ENCODE measurements at regions not wholly inside any gene's neighbourhood (a gene's known extent, or its start where the extent isn't known, plus 50 kb on each side); places are given as distances from the start of the nearest gene placed in this dataset.

DNA sequence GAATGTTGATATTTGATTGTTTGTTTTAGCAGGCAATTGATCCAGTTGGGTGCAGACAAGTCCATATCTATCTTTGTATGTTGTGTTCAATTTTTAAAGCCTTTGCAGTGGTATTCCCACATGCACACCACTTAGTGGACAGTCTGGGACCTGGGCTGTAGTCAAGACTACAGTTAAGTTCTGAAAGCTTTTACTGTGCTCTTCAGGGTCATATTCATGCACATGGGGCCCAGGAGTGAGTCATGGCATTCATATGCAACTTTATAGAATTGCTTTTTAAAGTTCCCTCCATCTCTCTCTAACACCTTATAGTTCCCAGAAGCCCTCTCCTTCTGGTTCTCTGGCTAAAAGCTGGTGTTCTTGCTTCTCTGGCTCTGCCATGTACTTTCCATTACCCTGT is 228.2 kb upstream of the CCNH start:
- Histone ChIP-seq H3K9me3 (ENCODE audit: low read length) (no peaks in the 10 kb centered on the region), H3K4me1 (ENCODE audit: insufficient read depth, low read length, poor library complexity, severe bottlenecking) (no peaks in the 10 kb centered on the region), H3K4me2 (ENCODE audit: low read length) (no peak overlapping the region), H3K9me2 (ENCODE audit: insufficient read depth, low read length) (no peaks in the 10 kb centered on the region), H4K20me1 (ENCODE audit: insufficient read depth, low read length) (no peaks in the 10 kb centered on the region), H3K79me2 (ENCODE audit: insufficient read depth, low read depth, low read length) (no peaks in the 10 kb centered on the region), H3K4me3 (ENCODE audit: low read depth, low read length, poor library complexity, severe bottlenecking) (no peak overlapping the region), H3K36me3 (ENCODE audit: insufficient read depth, low read length) (no peaks in the 10 kb centered on the region), H2AFZ (ENCODE audit: low read length) (no peak overlapping the region), H3K27ac (ENCODE audit: low read depth, low read length, poor library complexity, severe bottlenecking) (no peak overlapping the region)
- BruUV-seq (replicated peaks), result no TSS peak
- CTCF ChIA-PET (ENCODE audit: unreplicated experiment), result no interaction called here
- POLR2A ChIA-PET, result no interaction called here
- no peak for TF ChIP-seq EZH2phosphoT487 (IDR thresholded peaks at IDR 0.05; ENCODE audit: borderline replicate concordance, low read depth, low read length)
- TF ChIP-seq, protein P1, sequence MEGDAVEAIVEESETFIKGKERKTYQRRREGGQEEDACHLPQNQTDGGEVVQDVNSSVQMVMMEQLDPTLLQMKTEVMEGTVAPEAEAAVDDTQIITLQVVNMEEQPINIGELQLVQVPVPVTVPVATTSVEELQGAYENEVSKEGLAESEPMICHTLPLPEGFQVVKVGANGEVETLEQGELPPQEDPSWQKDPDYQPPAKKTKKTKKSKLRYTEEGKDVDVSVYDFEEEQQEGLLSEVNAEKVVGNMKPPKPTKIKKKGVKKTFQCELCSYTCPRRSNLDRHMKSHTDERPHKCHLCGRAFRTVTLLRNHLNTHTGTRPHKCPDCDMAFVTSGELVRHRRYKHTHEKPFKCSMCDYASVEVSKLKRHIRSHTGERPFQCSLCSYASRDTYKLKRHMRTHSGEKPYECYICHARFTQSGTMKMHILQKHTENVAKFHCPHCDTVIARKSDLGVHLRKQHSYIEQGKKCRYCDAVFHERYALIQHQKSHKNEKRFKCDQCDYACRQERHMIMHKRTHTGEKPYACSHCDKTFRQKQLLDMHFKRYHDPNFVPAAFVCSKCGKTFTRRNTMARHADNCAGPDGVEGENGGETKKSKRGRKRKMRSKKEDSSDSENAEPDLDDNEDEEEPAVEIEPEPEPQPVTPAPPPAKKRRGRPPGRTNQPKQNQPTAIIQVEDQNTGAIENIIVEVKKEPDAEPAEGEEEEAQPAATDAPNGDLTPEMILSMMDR (conservative IDR thresholded peaks at IDR 0.05; ENCODE audit: low read length), result no peak
- DNase-seq (ENCODE audit: low spot score), result no peak
- intact Hi-C loops (cut with micrococcal nuclease; ENCODE audit: unreplicated experiment), result no loop called here

DNA sequence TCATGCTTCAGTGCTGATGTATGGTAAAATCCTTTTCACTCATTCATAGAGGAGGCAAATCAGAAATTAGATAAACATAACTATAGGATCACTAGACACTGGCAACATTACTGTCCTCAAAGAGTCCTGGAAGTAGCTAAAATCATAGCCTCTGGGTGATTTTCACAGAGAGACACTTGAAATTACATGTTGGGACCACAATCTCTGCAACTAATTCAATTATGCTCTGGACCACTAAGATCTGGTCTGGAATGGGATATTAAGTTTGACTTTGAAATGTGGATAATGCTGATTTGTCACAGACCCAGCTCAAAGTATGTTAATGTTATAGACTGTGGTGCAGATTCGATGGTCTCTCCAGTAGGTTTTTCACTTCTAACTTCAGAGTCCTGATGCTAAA is 214.6 kb upstream of the CCNH start:
- no peak overlapping the region for H3K4me2 ChIP-seq (ENCODE audit: low read length)
- no peaks in the 10 kb centered on the region for H3K4me1 ChIP-seq (ENCODE audit: insufficient read depth, low read length, poor library complexity, severe bottlenecking)
- H3K9me3 ChIP-seq (ENCODE audit: low read length), result no peaks in the 10 kb centered on the region
- POLR2A ChIA-PET, result no interaction called here
- no peaks in the 10 kb centered on the region for H3K79me2 ChIP-seq (ENCODE audit: insufficient read depth, low read depth, low read length)
- H4K20me1 ChIP-seq (ENCODE audit: insufficient read depth, low read length), result no peaks in the 10 kb centered on the region
- no peak overlapping the region for H3K27ac ChIP-seq (ENCODE audit: low read depth, low read length, poor library complexity, severe bottlenecking)
- H3K36me3 ChIP-seq (ENCODE audit: insufficient read depth, low read length), result no peaks in the 10 kb centered on the region
- no peaks in the 10 kb centered on the region for H3K9me2 ChIP-seq (ENCODE audit: insufficient read depth, low read length)
- intact Hi-C loops (cut with micrococcal nuclease; ENCODE audit: unreplicated experiment), result no loop called here
- no peak overlapping the region for H3K4me3 ChIP-seq (ENCODE audit: low read depth, low read length, poor library complexity, severe bottlenecking)
- CTCF ChIA-PET (ENCODE audit: unreplicated experiment), result no interaction called here
- no peak overlapping the region for H2AFZ ChIP-seq (ENCODE audit: low read length)
- TF ChIP-seq, protein P1 (conservative IDR thresholded peaks at IDR 0.05; ENCODE audit: low read length), result no peak
- no peak for DNase-seq (ENCODE audit: low spot score)
- no TSS peak for BruUV-seq (replicated peaks)

DNA sequence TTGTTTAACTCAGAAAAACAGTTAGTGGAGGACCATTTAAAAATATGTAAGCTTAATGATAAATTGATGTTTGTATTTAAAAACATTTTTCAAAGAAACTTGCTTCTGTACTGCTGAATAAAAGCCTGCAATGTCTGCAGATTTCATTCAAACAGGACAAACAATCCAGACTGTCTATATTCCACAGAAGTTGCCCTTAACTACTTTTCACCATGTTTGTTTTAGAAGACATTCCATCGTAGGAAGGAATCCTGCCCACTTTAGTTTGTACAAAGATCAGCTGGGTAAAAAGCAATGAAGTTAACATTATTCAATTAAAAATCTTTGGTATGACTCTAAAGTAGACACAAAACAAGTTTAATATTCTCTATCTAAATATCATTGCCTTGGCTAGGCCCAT is 195.7 kb upstream of the CCNH start:
- ChIA-PET CTCF (ENCODE audit: unreplicated experiment) (no interaction called here), POLR2A (interaction anchor here (0.9 to 1.0 kb wide), 2 partner anchors 9 to 16 kb away, joined by 3 read pairs; no protein-coding TSS in a partner anchor)
- Histone ChIP-seq H3K4me1 (ENCODE audit: insufficient read depth, low read length, poor library complexity, severe bottlenecking) (no peaks in the 10 kb centered on the region), H4K20me1 (ENCODE audit: insufficient read depth, low read length) (no peaks in the 10 kb centered on the region), H3K36me3 (ENCODE audit: insufficient read depth, low read length) (no peaks in the 10 kb centered on the region), H3K4me3 (ENCODE audit: low read depth, low read length, poor library complexity, severe bottlenecking) (no peak overlapping the region), H3K9me2 (ENCODE audit: insufficient read depth, low read length) (no peaks in the 10 kb centered on the region), H3K4me2 (ENCODE audit: low read length) (no peak overlapping the region), H3K79me2 (ENCODE audit: insufficient read depth, low read depth, low read length) (no peaks in the 10 kb centered on the region), H2AFZ (ENCODE audit: low read length) (no peak overlapping the region), H3K27ac (ENCODE audit: low read depth, low read length, poor library complexity, severe bottlenecking) (no peak overlapping the region), H3K9me3 (ENCODE audit: low read length) (no peaks in the 10 kb centered on the region)
- intact Hi-C loops (cut with micrococcal nuclease; ENCODE audit: unreplicated experiment), result no loop called here
- no TSS peak for BruUV-seq (replicated peaks)
- TF ChIP-seq EZH2phosphoT487 (IDR thresholded peaks at IDR 0.05; ENCODE audit: borderline replicate concordance, low read depth, low read length), result no peak
- DNase-seq (ENCODE audit: low spot score), result no peak

Data from OCI-LY7 (cell line).